ENCODE measurements at regions not wholly inside any gene's neighbourhood (a gene's known extent, or its start where the extent isn't known, plus 50 kb on each side); places are given as distances from the start of the nearest gene placed in this dataset.

- no peak for TF ChIP-seq CTCF (IDR thresholded peaks at IDR 0.05)
- no peak for TF ChIP-seq POLR2A (IDR thresholded peaks at IDR 0.05)
These were observed 132.4 kb upstream of the RGS6 start for GRCh38 chr14:71799841-71800240.

Measured in lower leg skin (tissue), 3 donors.